A673 (cell line): ENCODE measurements at regions not wholly inside any gene's neighbourhood (a gene's known extent, or its start where the extent isn't known, plus 50 kb on each side); places are given as distances from the start of the nearest gene placed in this dataset.

Experiments
- CTCF ChIP-seq: fragments of 300-800, 200-600 bp; sonication (generic); conservative IDR thresholded peaks from 2 replicates; pipeline ENCODE4 v1.5.1; 2017; ENCODE audit warnings: low read depth, mild to moderate bottlenecking, antibody characterized with exemption, low read length, moderate library complexity, mixed read lengths
- EZH2 ChIP-seq: fragments of 200-600 bp; sonication (generic); IDR thresholded peaks from 2 replicates; pipeline ENCODE4 v1.6.1; 2017; ENCODE audit warnings: borderline replicate concordance, low read depth, mild to moderate bottlenecking, mixed read lengths, antibody characterized with exemption, low read length; ENCODE audit not compliant: poor library complexity, severe bottlenecking

GRCh38 chr10:106378251-106378650, 786.3 kb downstream of the SORCS1 start:
- no peak for TF ChIP-seq CTCF
- TF ChIP-seq EZH2, result no peak
